Inferior parietal cortex (tissue), 1 donor: ENCODE measurements at regions not wholly inside any gene's neighbourhood (a gene's known extent, or its start where the extent isn't known, plus 50 kb on each side); places are given as distances from the start of the nearest gene placed in this dataset.
"Not testable (repeated sequence)": the region's sequence is repeated elsewhere in the genome, so short reads cannot be mapped to it uniquely, and the experiment has no call there.

Experiments used
- DNase-seq: peaks from one replicate; pipeline ENCODE4 v3.0.0-alpha.2; 2016; ENCODE audit errors: extremely low spot score

GRCh38 chr13:44848920-44849676, 140.2 kb downstream of the NUFIP1 start:
- DNase-seq, result peak; percentile 25

DNA sequence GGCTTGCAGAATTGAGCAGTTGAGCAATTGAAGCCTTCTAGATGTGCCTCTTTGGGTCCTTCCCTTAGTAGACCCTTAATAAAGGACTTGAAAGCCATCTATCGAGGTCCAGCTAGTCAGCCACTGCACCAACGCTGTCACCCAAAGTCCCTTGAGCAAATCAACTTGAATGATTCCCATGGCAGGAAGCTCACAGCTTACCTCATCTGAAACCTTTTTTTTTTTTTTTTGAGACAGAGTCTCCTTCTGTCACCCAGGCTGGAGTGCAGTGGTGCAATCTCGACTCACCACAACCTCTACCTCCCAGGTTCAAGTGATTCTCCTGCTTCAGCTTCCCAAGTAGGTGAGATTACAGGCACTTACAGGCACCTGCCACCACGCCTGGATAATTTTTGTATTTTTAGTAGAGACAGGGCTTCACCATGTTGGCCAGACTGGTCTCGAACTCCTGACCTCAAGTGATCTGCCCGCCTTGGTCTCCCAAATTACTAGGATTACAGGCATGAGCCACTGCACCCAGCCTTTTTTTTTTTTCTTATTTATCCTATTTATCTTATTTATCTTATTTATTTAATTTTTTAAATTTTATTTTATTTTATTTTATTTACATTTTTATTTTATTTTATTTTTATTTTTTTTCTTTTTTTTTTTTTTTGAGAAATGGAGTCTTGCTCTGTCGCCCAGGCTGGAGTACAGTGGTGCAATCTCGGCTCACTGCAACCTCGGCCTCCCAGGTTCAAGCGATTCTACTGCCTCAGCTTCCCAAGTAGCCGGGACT, 143.8 kb downstream of the NUFIP1 start:
- not testable (repeated sequence) for DNase-seq

GRCh38 chr13:44844786-44845185, 144.5 kb downstream of the NUFIP1 start:
- DNase-seq, result no peak

DNA sequence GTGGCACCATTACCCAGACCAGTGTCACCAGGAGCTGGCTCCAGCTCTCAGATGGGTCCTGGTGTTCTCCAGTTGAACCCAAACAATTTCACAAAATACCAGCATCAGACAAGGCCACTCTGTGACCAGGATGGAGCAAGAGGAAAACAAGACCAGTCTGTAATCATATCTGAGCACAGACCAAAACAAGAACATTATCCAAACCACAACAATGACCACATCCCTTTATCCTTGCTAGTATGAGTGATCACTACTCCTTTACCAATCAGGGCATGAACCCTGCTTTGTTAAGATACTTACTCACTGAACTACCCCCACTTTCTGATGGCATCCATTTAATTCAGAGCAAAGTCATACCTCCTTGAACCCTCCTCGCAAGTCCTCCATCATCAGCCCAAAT, 145.9 kb downstream of the NUFIP1 start:
- DNase-seq, result no peak

DNA sequence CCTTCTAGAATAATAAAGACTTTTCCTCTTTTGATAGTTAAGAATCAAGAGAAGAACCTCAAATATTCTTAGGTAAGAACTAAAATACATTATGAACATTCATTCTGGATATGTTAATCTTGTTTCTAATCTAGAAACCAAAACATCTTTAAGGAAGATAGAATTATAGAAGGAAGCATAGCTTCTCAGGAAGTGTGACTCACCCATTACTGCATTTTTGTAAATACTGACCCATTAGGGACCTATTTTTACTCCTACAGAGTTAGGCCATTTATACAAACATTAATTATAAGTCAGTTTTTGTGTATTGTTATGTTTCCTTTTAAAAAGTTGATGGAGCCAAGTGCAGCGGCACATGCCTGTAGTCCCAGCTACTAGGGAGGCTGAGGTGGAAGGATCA, 147.1 kb downstream of the NUFIP1 start:
- DNase-seq, result no peak

GRCh38 chr13:44840131-44840530, 149.1 kb downstream of the NUFIP1 start:
- DNase-seq, result no peak

DNA sequence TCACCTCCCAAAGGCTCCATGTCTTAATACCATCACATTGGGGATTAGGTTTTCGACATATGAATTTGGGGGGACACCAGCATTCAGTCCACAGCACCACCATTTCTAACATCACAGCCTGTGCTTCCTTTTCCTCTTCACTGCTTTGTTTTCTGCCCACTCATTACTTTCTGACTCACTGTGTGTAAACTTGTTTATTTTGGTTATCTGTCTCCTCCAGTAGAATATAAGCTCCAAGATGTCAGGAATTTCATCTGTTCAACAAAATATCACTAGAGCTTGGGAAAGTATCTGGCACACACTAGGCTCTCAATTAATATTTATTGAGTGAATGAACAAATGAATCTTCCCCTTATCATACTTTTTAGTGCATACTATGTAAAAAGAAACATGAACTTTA, 152.0 kb downstream of the NUFIP1 start:
- no peak for DNase-seq

- DNase-seq, result no peak
Measured at GRCh38 chr13:44834404-44834803, 154.9 kb downstream of the NUFIP1 start.

- no peak for DNase-seq
Measured at GRCh38 chr13:44833626-44834025, 155.6 kb downstream of the NUFIP1 start.

DNA sequence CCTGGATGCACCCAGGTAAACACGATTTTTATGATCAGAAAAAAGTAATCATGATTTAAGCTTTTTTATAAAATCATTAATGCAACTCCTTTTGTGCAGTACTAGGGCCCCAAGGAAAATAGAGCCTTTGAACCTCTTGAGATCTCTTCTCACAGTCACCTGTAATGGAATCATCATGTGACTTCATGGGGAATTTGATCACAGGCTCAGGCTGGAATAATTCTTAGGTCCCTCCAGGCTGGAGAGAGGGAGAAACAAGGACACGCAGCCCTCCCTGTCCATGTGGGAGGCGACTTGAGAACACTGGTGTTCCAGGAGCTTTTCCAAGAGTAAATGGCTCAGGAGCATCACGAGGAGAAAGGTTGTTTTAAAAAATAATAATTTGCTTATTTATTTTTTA, 156.1 kb downstream of the NUFIP1 start:
- DNase-seq, result no peak

- no peak for DNase-seq
Measured at GRCh38 chr13:44826591-44827350, 162.5 kb downstream of the NUFIP1 start.

DNA sequence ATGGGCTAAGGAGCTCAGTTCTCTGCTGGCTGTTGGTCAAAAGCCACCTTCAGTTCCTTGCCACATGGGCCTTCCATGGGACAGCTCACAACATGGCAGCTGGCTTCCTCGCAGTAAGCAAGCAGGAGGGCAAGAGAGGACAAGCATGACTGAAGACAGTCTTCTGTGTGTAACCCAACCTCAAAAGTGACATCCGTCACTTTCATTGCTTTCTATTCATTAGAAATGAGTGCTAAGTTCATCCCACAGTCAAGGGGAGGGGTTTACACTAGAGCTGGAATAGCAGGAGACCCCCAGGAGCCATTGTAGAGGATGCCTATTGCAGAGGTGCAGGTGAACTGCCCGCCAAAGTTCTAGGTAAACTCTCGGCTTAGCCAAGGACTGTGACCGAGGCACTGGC, 163.3 kb downstream of the NUFIP1 start:
- DNase-seq, result no peak

- not testable (repeated sequence) for DNase-seq
Measured at GRCh38 chr13:44823555-44823954, 165.7 kb downstream of the NUFIP1 start.

DNA sequence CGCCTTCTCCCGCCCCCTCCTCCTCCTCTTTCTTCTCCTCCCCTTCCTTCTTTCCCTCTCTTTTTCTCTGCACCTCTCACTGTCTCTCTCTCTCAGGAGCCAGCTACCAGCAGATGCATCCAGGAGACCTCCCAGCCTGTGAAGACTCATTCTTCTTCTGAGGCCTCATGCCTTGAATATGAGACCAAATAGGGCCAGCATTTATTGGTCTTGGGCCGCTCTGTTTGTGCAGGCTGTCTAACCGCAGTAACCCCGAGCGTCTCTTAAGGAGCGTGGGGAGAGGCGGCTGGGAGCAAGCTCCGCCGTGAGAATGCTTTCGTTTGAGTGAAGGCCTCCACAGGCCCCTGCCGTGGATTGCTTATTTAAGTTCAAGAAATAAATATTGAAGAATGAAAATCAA, 167.0 kb downstream of the NUFIP1 start:
- no peak for DNase-seq

DNA sequence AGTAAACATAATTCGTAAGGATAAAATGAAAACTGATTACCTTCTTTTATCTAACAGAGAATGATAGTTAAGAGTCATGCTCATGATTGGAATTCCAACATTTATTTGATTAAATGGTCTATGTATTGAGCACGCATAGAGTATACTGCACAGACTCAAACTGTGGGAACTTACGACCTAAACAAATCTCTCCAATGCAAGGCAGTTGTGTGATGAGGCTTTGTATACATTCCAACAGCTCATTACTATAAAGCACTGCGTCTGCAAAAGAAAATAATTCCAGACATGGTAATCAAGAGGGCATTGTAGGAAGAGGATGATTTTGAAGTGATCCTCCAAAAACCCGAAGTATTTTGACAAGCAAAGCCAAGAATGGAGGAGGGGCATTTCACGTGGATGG, 169.5 kb downstream of the NUFIP1 start:
- no peak for DNase-seq

DNA sequence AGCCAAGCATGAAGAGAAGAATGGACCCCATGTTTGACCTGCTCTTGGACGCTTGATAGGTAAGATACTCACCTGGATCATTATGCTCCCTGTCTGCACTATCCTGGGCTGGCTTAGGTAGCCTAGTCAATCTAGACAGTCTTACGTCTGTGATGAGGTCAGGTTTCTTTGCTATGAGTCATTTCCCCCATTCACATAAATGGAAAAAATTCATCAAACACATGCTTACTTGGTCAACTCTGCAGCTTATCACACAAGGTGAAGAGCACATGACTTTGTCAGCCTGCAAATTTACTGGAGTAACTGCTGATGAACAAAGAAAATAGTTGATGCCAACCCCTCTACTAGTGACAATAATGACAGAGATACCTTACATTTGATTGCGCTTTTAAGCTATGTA, 170.0 kb downstream of the NUFIP1 start:
- DNase-seq, result no peak

GRCh38 chr13:44818428-44818827, 170.8 kb downstream of the NUFIP1 start:
- DNase-seq, result no peak

- DNase-seq, result no peak
Measured at GRCh38 chr13:44818016-44818415, 171.3 kb downstream of the NUFIP1 start.

DNA sequence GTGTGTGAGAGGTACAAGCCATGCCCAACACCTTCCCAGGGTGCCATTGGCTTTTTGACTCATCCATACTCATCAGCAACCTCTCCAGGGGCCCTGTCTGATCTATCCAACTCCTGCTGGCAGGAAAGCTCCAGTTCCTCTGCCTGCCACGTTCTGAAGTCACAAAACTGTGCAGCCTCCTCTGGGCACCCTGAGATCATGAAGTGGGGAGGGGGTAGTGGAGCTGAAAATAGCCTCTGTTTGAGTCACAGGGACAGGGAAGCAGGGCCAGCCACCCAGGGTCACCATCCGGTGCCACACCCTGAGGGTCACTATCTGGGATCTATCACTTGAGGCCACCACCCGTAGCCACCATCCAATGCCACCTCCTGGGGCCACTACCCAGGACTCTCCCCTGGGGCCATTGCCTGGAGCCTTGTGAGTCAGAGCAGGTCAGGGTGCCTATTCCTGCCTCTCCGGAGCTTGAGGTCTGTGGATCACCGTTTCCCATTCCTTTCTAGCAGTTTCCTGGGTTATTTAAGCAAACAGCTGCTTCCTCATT, 172.1 kb downstream of the NUFIP1 start:
- DNase-seq, result no peak

- DNase-seq, result no peak
Measured at GRCh38 chr13:44816701-44817100, 172.6 kb downstream of the NUFIP1 start.

DNA sequence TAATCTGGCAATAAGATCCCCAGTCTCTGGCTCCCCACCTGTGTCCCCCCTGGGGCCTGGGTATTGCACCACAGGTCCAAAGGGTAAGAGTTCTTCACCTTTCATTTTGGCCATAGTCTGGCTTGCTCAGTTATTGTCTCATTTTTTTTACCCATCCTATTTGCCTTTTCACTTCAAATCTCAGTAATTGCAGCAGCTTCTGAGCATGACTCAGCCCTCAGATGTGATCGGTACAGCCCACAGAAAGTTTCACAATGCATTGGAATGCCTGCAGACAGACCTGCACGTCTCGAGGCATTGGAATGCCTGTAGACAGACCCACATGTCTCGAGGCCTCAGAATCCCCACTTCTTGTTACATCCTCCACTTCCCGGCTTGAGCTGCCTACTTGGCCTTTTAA, 173.6 kb downstream of the NUFIP1 start:
- DNase-seq, result no peak

DNA sequence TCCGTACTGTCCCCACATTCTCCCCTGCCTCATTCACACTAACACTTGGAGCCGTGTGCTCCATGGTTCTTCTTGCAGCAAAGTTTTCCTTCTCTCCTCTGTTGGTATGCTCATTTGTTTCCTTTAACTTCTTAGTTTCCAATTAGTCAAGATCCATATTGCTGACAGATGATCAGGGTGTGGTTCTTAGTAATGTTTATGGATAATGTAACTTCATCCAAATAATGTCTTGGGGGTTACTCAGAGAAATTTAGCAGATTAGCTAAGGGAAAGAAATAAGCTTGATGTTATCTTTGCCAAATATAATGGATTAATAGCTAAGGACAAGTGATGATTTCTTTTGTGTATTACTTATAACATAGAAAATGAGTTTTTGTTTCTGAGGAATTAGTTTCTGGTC, 174.4 kb downstream of the NUFIP1 start:
- DNase-seq, result no peak
